ENCODE measurements at regions not wholly inside any gene's neighbourhood (a gene's known extent, or its start where the extent isn't known, plus 50 kb on each side); places are given as distances from the start of the nearest gene placed in this dataset.

DNA sequence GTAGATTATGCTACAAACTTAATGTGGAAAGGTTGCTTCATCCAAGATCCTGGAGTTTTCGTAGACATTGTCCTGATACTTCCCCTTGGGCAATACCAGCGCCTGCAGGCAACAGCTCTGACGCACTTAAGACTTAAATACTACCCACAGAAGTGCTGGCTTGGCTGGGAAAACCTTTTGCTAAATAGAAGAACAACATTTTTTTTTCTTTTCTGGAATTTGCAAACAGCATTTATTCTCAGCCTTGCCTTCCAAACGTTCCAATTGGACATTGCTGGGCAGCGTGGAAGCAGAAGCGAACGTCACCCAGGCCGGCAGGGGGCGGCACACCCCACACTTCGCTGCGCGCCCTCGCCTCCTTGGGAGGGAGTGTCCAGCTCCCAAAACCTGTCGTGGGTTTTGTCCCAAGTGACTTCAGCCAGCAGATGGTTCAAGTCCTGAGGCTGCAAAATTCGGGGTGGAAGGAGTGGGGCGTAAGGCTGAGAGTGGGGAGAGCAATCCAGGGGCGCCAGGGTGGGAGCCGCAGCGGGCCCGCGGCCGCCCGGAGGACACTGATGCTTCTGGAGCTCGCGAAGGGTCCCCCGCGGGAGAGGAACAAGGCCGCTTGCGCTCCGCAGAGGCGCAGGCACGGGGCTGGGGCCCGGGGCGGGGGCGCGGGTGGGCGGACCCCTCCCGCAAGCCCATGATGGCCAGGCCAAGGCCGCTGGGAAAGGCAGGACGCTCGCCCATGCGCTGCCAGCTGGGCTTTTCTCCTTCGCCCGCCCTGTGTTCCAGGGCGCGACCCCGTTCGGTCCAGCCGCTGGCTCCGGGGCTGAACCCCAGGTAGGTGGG is 60.8 kb upstream of the MAP3K4 start (continued):
- TF ChIP-seq, protein P1, sequence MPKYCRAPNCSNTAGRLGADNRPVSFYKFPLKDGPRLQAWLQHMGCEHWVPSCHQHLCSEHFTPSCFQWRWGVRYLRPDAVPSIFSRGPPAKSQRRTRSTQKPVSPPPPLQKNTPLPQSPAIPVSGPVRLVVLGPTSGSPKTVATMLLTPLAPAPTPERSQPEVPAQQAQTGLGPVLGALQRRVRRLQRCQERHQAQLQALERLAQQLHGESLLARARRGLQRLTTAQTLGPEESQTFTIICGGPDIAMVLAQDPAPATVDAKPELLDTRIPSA (CRISPR knock-in tag; IDR thresholded peaks at IDR 0.05; ENCODE audit: borderline replicate concordance): no peak
- TF ChIP-seq, protein P2, sequence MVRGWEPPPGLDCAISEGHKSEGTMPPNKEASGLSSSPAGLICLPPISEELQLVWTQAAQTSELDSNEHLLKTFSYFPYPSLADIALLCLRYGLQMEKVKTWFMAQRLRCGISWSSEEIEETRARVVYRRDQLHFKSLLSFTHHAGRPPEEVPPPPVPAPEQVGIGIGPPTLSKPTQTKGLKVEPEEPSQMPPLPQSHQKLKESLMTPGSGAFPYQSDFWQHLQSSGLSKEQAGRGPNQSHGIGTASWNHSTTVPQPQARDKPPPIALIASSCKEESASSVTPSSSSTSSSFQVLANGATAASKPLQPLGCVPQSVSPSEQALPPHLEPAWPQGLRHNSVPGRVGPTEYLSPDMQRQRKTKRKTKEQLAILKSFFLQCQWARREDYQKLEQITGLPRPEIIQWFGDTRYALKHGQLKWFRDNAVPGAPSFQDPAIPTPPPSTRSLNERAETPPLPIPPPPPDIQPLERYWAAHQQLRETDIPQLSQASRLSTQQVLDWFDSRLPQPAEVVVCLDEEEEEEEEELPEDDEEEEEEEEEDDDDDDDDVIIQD (CRISPR knock-in tag; IDR thresholded peaks at IDR 0.05; ENCODE audit: low read depth): no peak
- TF ChIP-seq ZNF703 (CRISPR knock-in tag; IDR thresholded peaks at IDR 0.05; ENCODE audit: borderline replicate concordance) (no peak), MBNL3 (CRISPR knock-in tag; conservative IDR thresholded peaks at IDR 0.05) (no peak), ZNF121 (CRISPR knock-in tag; IDR thresholded peaks at IDR 0.05) (no peak), MLLT10 (CRISPR knock-in tag; IDR thresholded peaks at IDR 0.05) (no peak), ZNF724P (CRISPR knock-in tag; IDR thresholded peaks at IDR 0.05; ENCODE audit: borderline replicate concordance) (no peak), NRL (CRISPR knock-in tag; IDR thresholded peaks at IDR 0.05; ENCODE audit: borderline replicate concordance) (no peak), ZNF207 (IDR thresholded peaks at IDR 0.05; ENCODE audit: borderline replicate concordance) (no peak)
- TF ChIP-seq, protein P3, sequence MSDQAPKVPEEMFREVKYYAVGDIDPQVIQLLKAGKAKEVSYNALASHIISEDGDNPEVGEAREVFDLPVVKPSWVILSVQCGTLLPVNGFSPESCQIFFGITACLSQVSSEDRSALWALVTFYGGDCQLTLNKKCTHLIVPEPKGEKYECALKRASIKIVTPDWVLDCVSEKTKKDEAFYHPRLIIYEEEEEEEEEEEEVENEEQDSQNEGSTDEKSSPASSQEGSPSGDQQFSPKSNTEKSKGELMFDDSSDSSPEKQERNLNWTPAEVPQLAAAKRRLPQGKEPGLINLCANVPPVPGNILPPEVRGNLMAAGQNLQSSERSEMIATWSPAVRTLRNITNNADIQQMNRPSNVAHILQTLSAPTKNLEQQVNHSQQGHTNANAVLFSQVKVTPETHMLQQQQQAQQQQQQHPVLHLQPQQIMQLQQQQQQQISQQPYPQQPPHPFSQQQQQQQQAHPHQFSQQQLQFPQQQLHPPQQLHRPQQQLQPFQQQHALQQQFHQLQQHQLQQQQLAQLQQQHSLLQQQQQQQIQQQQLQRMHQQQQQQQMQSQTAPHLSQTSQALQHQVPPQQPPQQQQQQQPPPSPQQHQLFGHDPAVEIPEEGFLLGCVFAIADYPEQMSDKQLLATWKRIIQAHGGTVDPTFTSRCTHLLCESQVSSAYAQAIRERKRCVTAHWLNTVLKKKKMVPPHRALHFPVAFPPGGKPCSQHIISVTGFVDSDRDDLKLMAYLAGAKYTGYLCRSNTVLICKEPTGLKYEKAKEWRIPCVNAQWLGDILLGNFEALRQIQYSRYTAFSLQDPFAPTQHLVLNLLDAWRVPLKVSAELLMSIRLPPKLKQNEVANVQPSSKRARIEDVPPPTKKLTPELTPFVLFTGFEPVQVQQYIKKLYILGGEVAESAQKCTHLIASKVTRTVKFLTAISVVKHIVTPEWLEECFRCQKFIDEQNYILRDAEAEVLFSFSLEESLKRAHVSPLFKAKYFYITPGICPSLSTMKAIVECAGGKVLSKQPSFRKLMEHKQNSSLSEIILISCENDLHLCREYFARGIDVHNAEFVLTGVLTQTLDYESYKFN (CRISPR knock-in tag; conservative IDR thresholded peaks at IDR 0.05): no peak
- TF ChIP-seq, protein P4, sequence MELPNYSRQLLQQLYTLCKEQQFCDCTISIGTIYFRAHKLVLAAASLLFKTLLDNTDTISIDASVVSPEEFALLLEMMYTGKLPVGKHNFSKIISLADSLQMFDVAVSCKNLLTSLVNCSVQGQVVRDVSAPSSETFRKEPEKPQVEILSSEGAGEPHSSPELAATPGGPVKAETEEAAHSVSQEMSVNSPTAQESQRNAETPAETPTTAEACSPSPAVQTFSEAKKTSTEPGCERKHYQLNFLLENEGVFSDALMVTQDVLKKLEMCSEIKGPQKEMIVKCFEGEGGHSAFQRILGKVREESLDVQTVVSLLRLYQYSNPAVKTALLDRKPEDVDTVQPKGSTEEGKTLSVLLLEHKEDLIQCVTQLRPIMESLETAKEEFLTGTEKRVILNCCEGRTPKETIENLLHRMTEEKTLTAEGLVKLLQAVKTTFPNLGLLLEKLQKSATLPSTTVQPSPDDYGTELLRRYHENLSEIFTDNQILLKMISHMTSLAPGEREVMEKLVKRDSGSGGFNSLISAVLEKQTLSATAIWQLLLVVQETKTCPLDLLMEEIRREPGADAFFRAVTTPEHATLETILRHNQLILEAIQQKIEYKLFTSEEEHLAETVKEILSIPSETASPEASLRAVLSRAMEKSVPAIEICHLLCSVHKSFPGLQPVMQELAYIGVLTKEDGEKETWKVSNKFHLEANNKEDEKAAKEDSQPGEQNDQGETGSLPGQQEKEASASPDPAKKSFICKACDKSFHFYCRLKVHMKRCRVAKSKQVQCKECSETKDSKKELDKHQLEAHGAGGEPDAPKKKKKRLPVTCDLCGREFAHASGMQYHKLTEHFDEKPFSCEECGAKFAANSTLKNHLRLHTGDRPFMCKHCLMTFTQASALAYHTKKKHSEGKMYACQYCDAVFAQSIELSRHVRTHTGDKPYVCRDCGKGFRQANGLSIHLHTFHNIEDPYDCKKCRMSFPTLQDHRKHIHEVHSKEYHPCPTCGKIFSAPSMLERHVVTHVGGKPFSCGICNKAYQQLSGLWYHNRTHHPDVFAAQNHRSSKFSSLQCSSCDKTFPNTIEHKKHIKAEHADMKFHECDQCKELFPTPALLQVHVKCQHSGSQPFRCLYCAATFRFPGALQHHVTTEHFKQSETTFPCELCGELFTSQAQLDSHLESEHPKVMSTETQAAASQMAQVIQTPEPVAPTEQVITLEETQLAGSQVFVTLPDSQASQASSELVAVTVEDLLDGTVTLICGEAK (IDR thresholded peaks at IDR 0.05): no peak
- TF ChIP-seq, protein P4 (CRISPR knock-in tag; IDR thresholded peaks at IDR 0.05): no peak

Data from HepG2 (cell line).